IMR-90 (cell line): ENCODE measurements at regions not wholly inside any gene's neighbourhood (a gene's known extent, or its start where the extent isn't known, plus 50 kb on each side); places are given as distances from the start of the nearest gene placed in this dataset.

Source experiments
- ATAC-seq: fragments of 200-7000 bp; cut with Tn5 transposase; 2 replicates; pipeline ENCODE4 v1.9.1; 2020; ENCODE audit warnings: low read depth, mild to moderate bottlenecking, moderate library complexity
- BruUV-seq: library from RNA; stranded (reverse); fragments of 400-500 nt; replicated peaks from 2 replicates; lab custom pipeline; 2021; lab: Mats Ljungman, UMichigan
- CTCF ChIA-PET: fragments of 300-600 bp; formaldehyde crosslinking; extraction: SDS; loops from one replicate; lab custom pipeline; 2021; ENCODE audit warnings: antibody characterized with exemption; lab: Yijun Ruan, JAX
- POLR2A ChIA-PET: fragments of 300-600 bp; sonication (Branson Sonifier 250); formaldehyde crosslinking; loops from one replicate; lab custom pipeline; 2022; ENCODE audit warnings: antibody characterized with exemption; ENCODE audit not compliant: unreplicated experiment; lab: Charles Lee
- DNase-seq: peaks from one replicate; pipeline ENCODE4 v3.0.0; 2013
- H2AFZ ChIP-seq: replicated peaks from 2 replicates; pipeline ENCODE3; 2013; ENCODE audit warnings: low read length, mild to moderate bottlenecking; ENCODE audit not compliant: poor library complexity
- H2AK5ac ChIP-seq: 2 replicates; pipeline ENCODE4 v1.6.1; 2013; ENCODE audit warnings: low read depth, low read length, inconsistent platforms
- H2AK9ac ChIP-seq: replicated peaks from 2 replicates; pipeline ENCODE3; 2013; ENCODE audit warnings: mild to moderate bottlenecking, low read depth, low read length, moderate library complexity; ENCODE audit not compliant: poor library complexity
- H2BK120ac ChIP-seq: 2 replicates; pipeline ENCODE4 v1.6.1; 2013; ENCODE audit warnings: low read depth, low read length, inconsistent platforms
- H2BK15ac ChIP-seq: 3 replicates; pipeline ENCODE4 v1.6.1; 2013; ENCODE audit warnings: low read depth, low read length, inconsistent platforms
- H2BK20ac ChIP-seq: 2 replicates; pipeline ENCODE4 v1.6.1; 2013; ENCODE audit warnings: low read depth, mild to moderate bottlenecking, inconsistent platforms, low read length, moderate library complexity
- H2BK5ac ChIP-seq: 2 replicates; pipeline ENCODE4 v1.6.1; 2013; ENCODE audit warnings: mild to moderate bottlenecking, low read depth, low read length, inconsistent platforms; ENCODE audit not compliant: poor library complexity, severe bottlenecking
- H3K14ac ChIP-seq: replicated peaks from 2 replicates; pipeline ENCODE4 v1.6.1; 2013; ENCODE audit warnings: low read depth, low read length, inconsistent platforms
- H3K18ac ChIP-seq: 2 replicates; pipeline ENCODE4 v1.6.1; 2013; ENCODE audit warnings: low read depth, low read length, control low read depth
- H3K23ac ChIP-seq: 2 replicates; pipeline ENCODE4 v1.6.1; 2013; ENCODE audit warnings: low read depth, low read length, inconsistent platforms
- H3K27ac ChIP-seq: 2 replicates; pipeline ENCODE4 v1.5.1; 2013; ENCODE audit warnings: mild to moderate bottlenecking, control low read depth, low read length; ENCODE audit not compliant: insufficient read depth
- H3K27me3 ChIP-seq: 2 replicates; pipeline ENCODE4 v1.6.1; 2013; ENCODE audit warnings: low read length; ENCODE audit not compliant: control insufficient read depth, insufficient read depth
- H3K36me3 ChIP-seq: 2 replicates; pipeline ENCODE4 v1.6.1; 2013; ENCODE audit warnings: low read length, mixed read lengths; ENCODE audit not compliant: control insufficient read depth, insufficient read depth
- H3K4ac ChIP-seq: 2 replicates; pipeline ENCODE4 v1.6.1; 2013; ENCODE audit warnings: low read depth, low read length, inconsistent platforms
- H3K4me1 ChIP-seq: 2 replicates; pipeline ENCODE4 v1.6.1; 2013; ENCODE audit warnings: low read length, mixed read lengths; ENCODE audit not compliant: control insufficient read depth, insufficient read depth
- H3K4me2 ChIP-seq: 2 replicates; pipeline ENCODE4 v1.6.1; 2013; ENCODE audit warnings: low read depth, mild to moderate bottlenecking, control low read depth, low read length, moderate library complexity
- H3K4me3 ChIP-seq: 2 replicates; pipeline ENCODE4 v1.5.1; 2013; ENCODE audit warnings: low read depth, mild to moderate bottlenecking, control low read depth, low read length, moderate library complexity; ENCODE audit not compliant: insufficient read depth
- H3K56ac ChIP-seq: 2 replicates; pipeline ENCODE4 v1.6.1; 2013; ENCODE audit warnings: low read length, inconsistent platforms; ENCODE audit not compliant: insufficient read depth; ENCODE audit errors: extremely low read depth
- H3K79me1 ChIP-seq, 2 experiments: 2 replicates each; pipeline ENCODE4 v1.6.1; 2013; ENCODE audit warnings: low read length in 2 of 2, inconsistent platforms in 1 of 2, low read depth in 1 of 2
- H3K9ac ChIP-seq: 2 replicates; pipeline ENCODE4 v1.6.1; 2013; ENCODE audit warnings: low read depth, low read length, control low read depth
- H3K9me1 ChIP-seq: 2 replicates; pipeline ENCODE4 v1.6.1; 2013; ENCODE audit warnings: low read length, inconsistent platforms; ENCODE audit not compliant: insufficient read depth
- H3K9me3 ChIP-seq: 2 replicates; pipeline ENCODE4 v1.6.1; 2013; ENCODE audit warnings: low read length; ENCODE audit not compliant: control insufficient read depth, insufficient read depth
- H4K20me1 ChIP-seq: 2 replicates; pipeline ENCODE4 v1.6.1; 2013; ENCODE audit warnings: low read length, inconsistent platforms; ENCODE audit not compliant: insufficient read depth
- H4K5ac ChIP-seq: 2 replicates; pipeline ENCODE4 v1.6.1; 2013; ENCODE audit warnings: mild to moderate bottlenecking, low read depth, low read length, control low read depth
- H4K8ac ChIP-seq, 2 experiments: 2 replicates each; pipeline ENCODE4 v1.6.1; 2013; ENCODE audit warnings: low read depth in 2 of 2, low read length in 2 of 2, control low read depth in 1 of 2, inconsistent platforms in 1 of 2
- H4K91ac ChIP-seq: 2 replicates; pipeline ENCODE4 v1.6.1; 2013; ENCODE audit warnings: low read depth, low read length, inconsistent platforms; ENCODE audit not compliant: insufficient read depth
- CEBPB ChIP-seq: IDR thresholded peaks from 2 replicates; pipeline ENCODE4 v1.6.1; 2012; ENCODE audit warnings: low read depth, low read length, improper control_type of control experiment
- MAFK ChIP-seq: IDR thresholded peaks from 2 replicates; pipeline ENCODE4 v1.6.1; 2012; ENCODE audit warnings: low read depth, low read length, improper control_type of control experiment
- MAZ ChIP-seq: IDR thresholded peaks from 2 replicates; pipeline ENCODE4 v1.6.1; 2012; ENCODE audit warnings: low read depth, mild to moderate bottlenecking, low read length, improper control_type of control experiment, moderate library complexity, borderline replicate concordance
- RCOR1 ChIP-seq: IDR thresholded peaks from 2 replicates; pipeline ENCODE4 v1.6.1; 2012; ENCODE audit warnings: mild to moderate bottlenecking, low read length, improper control_type of control experiment; ENCODE audit not compliant: insufficient replicate concordance
- SMC3 ChIP-seq: fragments of 150-350 bp; IDR thresholded peaks from 2 replicates; pipeline ENCODE4 v1.6.1; 2016; ENCODE audit warnings: low read depth, mild to moderate bottlenecking, antibody characterized with exemption, low read length, moderate library complexity
- WGBS, 2 experiments: methylation state at CpG; one replicate each; pipeline versions ENCODE4 v1.1.5 to v1.1.7; 2013; ENCODE audit warnings: missing lambda C conversion rate in 2 of 2; ENCODE audit not compliant: insufficient read length in 1 of 2; ENCODE audit errors: extremely low coverage in 2 of 2; 5-methylcytosine and 5-hydroxymethylcytosine counted together
- dilution Hi-C: fragments of 300-500 bp; cut with HindIII; formaldehyde crosslinking; loops from one replicate; pipeline ENCODE4 v1.14.3; 2018; ENCODE audit warnings: low sequenced_read_pairs; ENCODE audit not compliant: unreplicated experiment
- in situ Hi-C: fragments of 300-500 bp; cut with MboI; formaldehyde crosslinking; loops from 3 replicates; pipeline ENCODE4 v1.14.3; 2019; ENCODE audit warnings: low sequenced_read_pairs, inconsistent platforms, mixed read lengths
- intact Hi-C: fragments of 100-400 bp; cut with micrococcal nuclease; formaldehyde crosslinking; loops from 2 replicates; pipeline ENCODE4 v1.10.0; 2022

GRCh38 chr21:41653243-41653953, 113.5 kb downstream of the RIPK4 start:
- CTCF ChIA-PET: interaction anchor here (0.6 kb wide), 1 partner anchor 8 kb away, joined by 8 read pairs; no protein-coding TSS in a partner anchor
- in situ Hi-C loops (no loop called here), intact Hi-C loops (no loop called here), dilution Hi-C loops (no loop called here)
- H3K4me2 ChIP-seq: no peak overlapping the region
- H3K4me1 ChIP-seq: peaks cover 9% of the 10 kb centered on the region
- no peaks in the 10 kb centered on the region for H4K20me1 ChIP-seq
- H3K79me1 ChIP-seq: no peaks in the 10 kb centered on the region
- H2AFZ ChIP-seq: no peak overlapping the region
- ATAC-seq (no peak), DNase-seq (no peak)
- H3K27me3 ChIP-seq: peaks cover 12% of the 10 kb centered on the region
- H2BK15ac ChIP-seq: no peak overlapping the region
- no peak overlapping the region for H3K4me3 ChIP-seq
- H2BK120ac ChIP-seq: no peak overlapping the region
- H3K9ac ChIP-seq: no peak overlapping the region
- H3K18ac ChIP-seq: no peak overlapping the region
- H2BK20ac ChIP-seq: no peak overlapping the region
- no peak overlapping the region for H4K91ac ChIP-seq
- no peak overlapping the region for H2BK5ac ChIP-seq
- no peak overlapping the region for H4K8ac ChIP-seq
- no TSS peak for BruUV-seq
- no peaks in the 10 kb centered on the region for H3K36me3 ChIP-seq
- no peaks in the 10 kb centered on the region for H3K9me3 ChIP-seq
- peak overlapping the region; percentile 56 for H2AK9ac ChIP-seq
- H3K23ac ChIP-seq: no peak overlapping the region
- no peak overlapping the region for H3K4ac ChIP-seq
- TF ChIP-seq RCOR1: no peak
- no peak for TF ChIP-seq MAFK
- TF ChIP-seq SMC3: no peak
- no peak for TF ChIP-seq CEBPB
- TF ChIP-seq MAZ: no peak
- no peak overlapping the region for H3K27ac ChIP-seq
- H3K56ac ChIP-seq: no peak overlapping the region
- 88% methylated on average over 4 of the region's 13 CpGs; no CpG with 5 or more reads in 1 of the 2 experiments for WGBS, 2 experiments
- no peak overlapping the region for H3K14ac ChIP-seq
- no peak overlapping the region for H4K5ac ChIP-seq
- peak overlapping the region; percentile 18; the same call in 1 of the 2 replicates for H2AK5ac ChIP-seq
- peaks cover 3% of the 10 kb centered on the region for H3K9me1 ChIP-seq
- POLR2A ChIA-PET: no interaction called here
